ENCODE measurements at regions not wholly inside any gene's neighbourhood (a gene's known extent, or its start where the extent isn't known, plus 50 kb on each side); places are given as distances from the start of the nearest gene placed in this dataset.

- no peak for TF ChIP-seq NFIC (IDR thresholded peaks at IDR 0.05)
- TF ChIP-seq TEAD4 (IDR thresholded peaks at IDR 0.05): no peak
- TF ChIP-seq FOXM1 (IDR thresholded peaks at IDR 0.05; ENCODE audit: borderline replicate concordance, low read depth): no peak
- no peak for TF ChIP-seq REST (IDR thresholded peaks at IDR 0.05; ENCODE audit: low read depth)
- TF ChIP-seq YY1 (IDR thresholded peaks at IDR 0.05; ENCODE audit: low read depth): no peak
- TF ChIP-seq EP300 (IDR thresholded peaks at IDR 0.05; ENCODE audit: borderline replicate concordance): no peak
- TF ChIP-seq CEBPB (IDR thresholded peaks at IDR 0.05): no peak
- TF ChIP-seq USF1 (IDR thresholded peaks at IDR 0.05): no peak
- TF ChIP-seq TAF1 (IDR thresholded peaks at IDR 0.05; ENCODE audit: low read depth): no peak
- TF ChIP-seq CREB1 (IDR thresholded peaks at IDR 0.05; ENCODE audit: low read depth): no peak
- TF ChIP-seq TCF12 (IDR thresholded peaks at IDR 0.05; ENCODE audit: low read depth): no peak
- no peak for TF ChIP-seq RAD21 (IDR thresholded peaks at IDR 0.05; ENCODE audit: low read depth)
- TF ChIP-seq EGR1 (IDR thresholded peaks at IDR 0.05): no peak
- no peak for TF ChIP-seq MAX (IDR thresholded peaks at IDR 0.05)
Observed at GRCh38 chr12:24482044-24482443, 466.9 kb downstream of the BCAT1 start.

GRCh38 chr12:24480766-24481449, 468.0 kb downstream of the BCAT1 start:
- TF ChIP-seq USF1 (IDR thresholded peaks at IDR 0.05) (no peak), ZBTB7A (IDR thresholded peaks at IDR 0.05; ENCODE audit: low read depth) (no peak)

- TF ChIP-seq CEBPB (IDR thresholded peaks at IDR 0.05) (no peak), FOXM1 (IDR thresholded peaks at IDR 0.05; ENCODE audit: borderline replicate concordance, low read depth) (no peak), TCF12 (IDR thresholded peaks at IDR 0.05; ENCODE audit: low read depth) (no peak), ZBTB7A (IDR thresholded peaks at IDR 0.05; ENCODE audit: low read depth) (no peak), NFIC (IDR thresholded peaks at IDR 0.05) (no peak), TEAD4 (IDR thresholded peaks at IDR 0.05) (0 out of 2 replicates have a peak, but pooled peaks have one; percentile 27)
Observed at GRCh38 chr12:24479131-24479530, 469.8 kb downstream of the BCAT1 start.

- no peak for TF ChIP-seq TEAD4 (IDR thresholded peaks at IDR 0.05)
- no peak for TF ChIP-seq RAD21 (IDR thresholded peaks at IDR 0.05; ENCODE audit: low read depth)
- TF ChIP-seq FOXM1 (IDR thresholded peaks at IDR 0.05; ENCODE audit: borderline replicate concordance, low read depth): no peak
- no peak for TF ChIP-seq TAF1 (IDR thresholded peaks at IDR 0.05; ENCODE audit: low read depth)
Observed at GRCh38 chr12:24478254-24478653, 470.6 kb downstream of the BCAT1 start.

GRCh38 chr12:24476310-24476709, 472.6 kb downstream of the BCAT1 start:
- TF ChIP-seq RAD21 (IDR thresholded peaks at IDR 0.05; ENCODE audit: low read depth) (no peak), TAF1 (IDR thresholded peaks at IDR 0.05; ENCODE audit: low read depth) (no peak), YY1 (IDR thresholded peaks at IDR 0.05; ENCODE audit: low read depth) (no peak), REST (IDR thresholded peaks at IDR 0.05; ENCODE audit: low read depth) (no peak), EP300 (IDR thresholded peaks at IDR 0.05; ENCODE audit: borderline replicate concordance) (no peak), EGR1 (IDR thresholded peaks at IDR 0.05) (no peak), NFIC (IDR thresholded peaks at IDR 0.05) (no peak), ZBTB7A (IDR thresholded peaks at IDR 0.05; ENCODE audit: low read depth) (no peak), MAX (IDR thresholded peaks at IDR 0.05) (no peak), CREB1 (IDR thresholded peaks at IDR 0.05; ENCODE audit: low read depth) (no peak), TCF12 (IDR thresholded peaks at IDR 0.05; ENCODE audit: low read depth) (no peak), FOXM1 (IDR thresholded peaks at IDR 0.05; ENCODE audit: borderline replicate concordance, low read depth) (no peak), CEBPB (IDR thresholded peaks at IDR 0.05) (no peak), TEAD4 (IDR thresholded peaks at IDR 0.05) (no peak), USF1 (IDR thresholded peaks at IDR 0.05) (no peak)

GRCh38 chr12:24475337-24475736, 473.6 kb downstream of the BCAT1 start:
- TF ChIP-seq TAF1 (IDR thresholded peaks at IDR 0.05; ENCODE audit: low read depth) (no peak), REST (IDR thresholded peaks at IDR 0.05; ENCODE audit: low read depth) (no peak), EP300 (IDR thresholded peaks at IDR 0.05; ENCODE audit: borderline replicate concordance) (no peak), FOXM1 (IDR thresholded peaks at IDR 0.05; ENCODE audit: borderline replicate concordance, low read depth) (no peak), TEAD4 (IDR thresholded peaks at IDR 0.05) (no peak), ZBTB7A (IDR thresholded peaks at IDR 0.05; ENCODE audit: low read depth) (no peak), RAD21 (IDR thresholded peaks at IDR 0.05; ENCODE audit: low read depth) (no peak)

All from Ishikawa (cell line).